Upper lobe of left lung (tissue), 4 donors: ENCODE measurements at regions not wholly inside any gene's neighbourhood (a gene's known extent, or its start where the extent isn't known, plus 50 kb on each side); places are given as distances from the start of the nearest gene placed in this dataset.

Source experiments
- POLR2A ChIP-seq, 4 donors: fragments of 450-650 bp; IDR thresholded peaks; one replicate each; pipeline ENCODE4 v1.5.1; 2016 to 2017; ENCODE audit warnings: antibody characterized with exemption in 4 of 4, mild to moderate bottlenecking in 2 of 4
- POLR2AphosphoS5 ChIP-seq, 2 donors: sonication (generic); formaldehyde crosslinking; IDR thresholded peaks; one replicate each; pipeline ENCODE4 v1.5.1; 2017; ENCODE audit warnings: antibody characterized with exemption in 2 of 2
- TF ChIP-seq, protein P1 (sequence below), 6 experiments: fragments of 450-650 bp in 4 of 6; fragments of 200-600 bp in 2 of 6; sonication (generic) in 2 of 6; IDR thresholded peaks; one replicate each; pipeline ENCODE4 v1.5.1; 2016 to 2019; ENCODE audit warnings: antibody characterized with exemption in 6 of 6

- TF ChIP-seq, protein P1, sequence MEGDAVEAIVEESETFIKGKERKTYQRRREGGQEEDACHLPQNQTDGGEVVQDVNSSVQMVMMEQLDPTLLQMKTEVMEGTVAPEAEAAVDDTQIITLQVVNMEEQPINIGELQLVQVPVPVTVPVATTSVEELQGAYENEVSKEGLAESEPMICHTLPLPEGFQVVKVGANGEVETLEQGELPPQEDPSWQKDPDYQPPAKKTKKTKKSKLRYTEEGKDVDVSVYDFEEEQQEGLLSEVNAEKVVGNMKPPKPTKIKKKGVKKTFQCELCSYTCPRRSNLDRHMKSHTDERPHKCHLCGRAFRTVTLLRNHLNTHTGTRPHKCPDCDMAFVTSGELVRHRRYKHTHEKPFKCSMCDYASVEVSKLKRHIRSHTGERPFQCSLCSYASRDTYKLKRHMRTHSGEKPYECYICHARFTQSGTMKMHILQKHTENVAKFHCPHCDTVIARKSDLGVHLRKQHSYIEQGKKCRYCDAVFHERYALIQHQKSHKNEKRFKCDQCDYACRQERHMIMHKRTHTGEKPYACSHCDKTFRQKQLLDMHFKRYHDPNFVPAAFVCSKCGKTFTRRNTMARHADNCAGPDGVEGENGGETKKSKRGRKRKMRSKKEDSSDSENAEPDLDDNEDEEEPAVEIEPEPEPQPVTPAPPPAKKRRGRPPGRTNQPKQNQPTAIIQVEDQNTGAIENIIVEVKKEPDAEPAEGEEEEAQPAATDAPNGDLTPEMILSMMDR (IDR thresholded peaks at IDR 0.05), result no peak
- TF ChIP-seq POLR2A (IDR thresholded peaks at IDR 0.05) (no peak), POLR2AphosphoS5 (IDR thresholded peaks at IDR 0.05) (no peak)
These were observed 185.3 kb upstream of the USP24 start for GRCh38 chr1:55400508-55400907.
